ENCODE measurements at regions not wholly inside any gene's neighbourhood (a gene's known extent, or its start where the extent isn't known, plus 50 kb on each side); places are given as distances from the start of the nearest gene placed in this dataset.
"Not testable (repeated sequence)": the region's sequence is repeated elsewhere in the genome, so short reads cannot be mapped to it uniquely, and the experiment has no call there.

DNA sequence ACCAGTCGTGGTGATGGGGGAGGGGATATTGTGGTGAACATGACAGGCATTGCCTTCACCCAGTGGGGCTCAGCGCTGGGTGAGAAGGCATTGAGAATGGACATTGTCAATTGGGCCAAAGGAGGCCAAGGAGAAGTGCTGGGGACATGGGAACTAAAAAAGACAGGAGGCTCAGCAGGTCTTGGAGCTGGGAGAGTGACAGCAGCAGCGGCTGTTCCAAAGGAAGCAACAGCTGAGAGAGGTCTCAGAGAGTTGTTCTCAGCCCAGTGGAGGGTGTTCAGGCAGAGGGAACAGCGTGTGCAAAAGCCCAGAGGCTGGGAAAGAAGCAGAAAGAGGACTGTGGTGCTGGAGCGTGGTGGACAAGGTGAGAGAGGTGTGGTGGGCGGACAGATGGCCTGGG lies 56.6 kb upstream of the ASNS start:
- not testable (repeated sequence) for DNase-seq

DNA sequence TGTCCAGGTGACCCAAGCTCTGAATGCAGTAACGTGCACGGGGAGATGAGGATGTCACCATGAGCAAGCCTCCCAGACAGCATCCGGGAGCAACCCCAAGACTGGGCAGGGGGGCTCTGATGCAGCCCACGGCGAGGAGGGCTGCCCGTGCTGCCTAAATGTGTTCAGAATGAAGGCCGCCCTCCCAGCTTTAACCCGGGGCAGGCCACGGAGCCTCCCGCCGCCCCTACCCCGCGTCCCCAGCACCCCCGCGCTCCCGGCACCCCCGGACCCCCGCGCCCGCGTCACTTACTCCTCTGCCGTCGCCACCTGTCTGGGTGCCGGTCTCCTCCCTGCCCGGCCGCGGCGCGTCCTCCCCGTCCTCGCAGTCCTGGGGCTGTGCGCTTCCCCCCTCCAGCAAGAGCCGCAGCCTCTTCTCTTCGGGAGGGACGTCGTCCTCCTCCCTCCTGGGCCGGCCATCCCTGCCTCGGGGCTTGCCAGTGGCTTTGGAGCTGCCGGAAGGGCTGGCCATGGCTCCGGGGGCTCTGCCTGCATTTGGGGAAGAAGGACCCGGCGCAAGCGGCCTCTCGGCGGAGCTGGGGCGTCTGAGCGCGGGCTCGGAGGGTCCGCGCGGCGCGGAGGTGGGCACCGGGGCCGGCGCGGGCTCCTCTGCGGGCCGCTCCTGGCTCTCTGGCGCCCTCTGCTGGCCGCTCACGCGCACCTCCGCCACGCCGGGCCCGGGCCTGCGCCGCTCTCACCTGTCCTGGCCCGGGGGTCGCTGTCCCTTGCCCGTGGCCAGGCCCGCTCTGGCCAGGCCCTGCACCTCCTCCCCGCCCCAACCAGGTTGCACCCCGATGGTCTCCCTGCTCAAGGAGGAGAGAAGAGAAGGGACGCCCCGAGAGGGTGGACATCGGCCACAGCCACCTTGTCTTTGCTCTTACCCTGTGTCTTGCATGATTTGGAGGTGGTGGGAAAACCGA lies 55.9 kb upstream of the ASNS start:
- peak; percentile 35 to 58 for DNase-seq

All from CD4-positive, alpha-beta T cell treated with Interferon alpha-2 for 1 hour (primary cell).